ENCODE measurements at regions not wholly inside any gene's neighbourhood (a gene's known extent, or its start where the extent isn't known, plus 50 kb on each side); places are given as distances from the start of the nearest gene placed in this dataset.

- no peak for TF ChIP-seq CTCF (conservative IDR thresholded peaks at IDR 0.05; ENCODE audit: low read depth in 2 of 2)
- TF ChIP-seq POLR2AphosphoS5 (IDR thresholded peaks at IDR 0.05; ENCODE audit: low read depth), result no peak
- no peak for TF ChIP-seq CREB1 (CRISPR knock-in tag; IDR thresholded peaks at IDR 0.05; ENCODE audit: low read depth)
- no peak for TF ChIP-seq REST (IDR thresholded peaks at IDR 0.05; ENCODE audit: unreplicated experiment)
- TF ChIP-seq EZH2 (IDR thresholded peaks at IDR 0.05; ENCODE audit: low read depth, unreplicated experiment), result no peak
- no peak for TF ChIP-seq EZH2phosphoT487 (IDR thresholded peaks at IDR 0.05; ENCODE audit: unreplicated experiment)
- no peak for TF ChIP-seq STAT1 (IDR thresholded peaks at IDR 0.05; ENCODE audit: unreplicated experiment)
- TF ChIP-seq JUNB (IDR thresholded peaks at IDR 0.05; ENCODE audit: unreplicated experiment), result no peak
- no peak for TF ChIP-seq ETS1 (IDR thresholded peaks at IDR 0.05)
- no peak for TF ChIP-seq ZNF462 (CRISPR knock-in tag; IDR thresholded peaks at IDR 0.05)
These were observed 553.0 kb upstream of the MARCKS start for GRCh38 chr6:113304116-113304515.
